ENCODE measurements at regions not wholly inside any gene's neighbourhood (a gene's known extent, or its start where the extent isn't known, plus 50 kb on each side); places are given as distances from the start of the nearest gene placed in this dataset.

DNA sequence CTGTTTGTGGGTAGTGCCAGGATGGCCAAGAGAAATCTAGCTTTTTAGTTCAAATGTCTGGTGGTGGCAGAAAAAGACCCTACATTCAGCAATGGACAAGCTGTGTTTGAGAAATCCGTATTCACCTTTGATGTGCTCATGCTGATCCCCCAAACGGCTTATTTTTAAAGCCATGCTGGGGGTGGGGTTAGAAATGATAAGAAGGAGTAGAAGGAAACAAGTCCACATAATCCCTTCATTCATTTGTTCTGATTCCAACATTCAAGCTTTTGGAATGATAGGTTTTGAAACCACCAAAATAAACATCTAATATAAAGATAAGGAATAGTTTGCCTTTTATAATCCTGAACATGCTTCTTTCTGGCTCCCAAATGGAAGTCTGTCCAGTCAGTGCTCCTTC is 92.0 kb upstream of the DKK2 start:
- no CpG with 5 or more reads among the region's 2 CpGs for WGBS (ENCODE audit: insufficient coverage)
- Histone ChIP-seq H2AFZ (ENCODE audit: insufficient read depth, low read depth, low read length, poor library complexity, severe bottlenecking) (no peak overlapping the region), H3K4me1 (ENCODE audit: control insufficient read depth in 1 of 2, insufficient read depth in 2 of 2, low read length in 2 of 2) (no peaks in the 10 kb centered on the region)

DNA sequence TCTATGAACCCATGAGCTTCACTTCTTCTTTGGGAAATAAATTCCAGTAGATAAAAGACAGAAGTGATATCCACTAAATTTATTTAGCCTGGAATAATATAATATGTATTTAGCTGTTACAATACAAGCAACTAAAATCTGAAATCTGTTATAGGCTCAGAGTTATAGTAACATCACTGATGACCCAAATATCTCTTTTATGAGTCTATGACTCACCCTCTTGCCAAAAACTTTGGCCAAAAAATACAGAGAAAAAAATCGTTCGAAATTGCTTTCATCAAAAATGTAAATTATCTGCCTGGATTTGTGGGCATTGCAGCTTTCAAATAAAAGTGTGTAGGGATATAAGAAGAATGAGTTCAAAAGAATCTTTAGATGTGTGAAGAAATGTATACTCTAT is 89.4 kb upstream of the DKK2 start:
- Mint-ChIP-seq H3K4me3 (no peak overlapping the region), H3K36me3 (no peaks in the 10 kb centered on the region), H3K4me1 (no peaks in the 10 kb centered on the region), H3K27ac (no peak overlapping the region), H3K9me3 (peaks cover 0 to 3% (median 0%) of the 10 kb centered on the region in 7 donors), H3K27me3 (ENCODE audit: low read depth in 3 of 3) (peaks cover 0 to 4% (median 0%) of the 10 kb centered on the region in 3 donors)
- Histone ChIP-seq H3K9me3 (replicated peaks in 1 of 2; ENCODE audit: control insufficient read depth in 1 of 2, insufficient read depth in 1 of 2, low read length in 2 of 2) (no peaks in the 10 kb centered on the region), H3K9ac (ENCODE audit: insufficient read depth, low read length, poor library complexity, severe bottlenecking) (no peak overlapping the region), H3K36me3 (replicated peaks in 1 of 2; ENCODE audit: control insufficient read depth in 1 of 2, insufficient read depth in 2 of 2, low read length in 2 of 2) (no peaks in the 10 kb centered on the region), H3K4me3 (replicated peaks in 1 of 3; ENCODE audit: low read depth in 2 of 3, low read length in 3 of 3) (no peak overlapping the region), H3K27ac (ENCODE audit: low read depth in 1 of 2, low read length in 2 of 2) (no peak overlapping the region), H3K4me2 (replicated peaks; ENCODE audit: extremely low read depth, low read length, poor library complexity, severe bottlenecking) (no peak overlapping the region), H3K79me2 (ENCODE audit: insufficient read depth, low read length) (no peaks in the 10 kb centered on the region), H3K27me3 (ENCODE audit: control insufficient read depth in 2 of 2, insufficient read depth in 2 of 2, low read length in 2 of 2) (no peaks in the 10 kb centered on the region), H2AFZ (ENCODE audit: insufficient read depth, low read depth, low read length, poor library complexity, severe bottlenecking) (no peak overlapping the region), H3K4me1 (ENCODE audit: control insufficient read depth in 1 of 2, insufficient read depth in 2 of 2, low read length in 2 of 2) (no peaks in the 10 kb centered on the region), H4K20me1 (ENCODE audit: insufficient read depth, low read length) (no peaks in the 10 kb centered on the region)
- TF ChIP-seq, protein P1, sequence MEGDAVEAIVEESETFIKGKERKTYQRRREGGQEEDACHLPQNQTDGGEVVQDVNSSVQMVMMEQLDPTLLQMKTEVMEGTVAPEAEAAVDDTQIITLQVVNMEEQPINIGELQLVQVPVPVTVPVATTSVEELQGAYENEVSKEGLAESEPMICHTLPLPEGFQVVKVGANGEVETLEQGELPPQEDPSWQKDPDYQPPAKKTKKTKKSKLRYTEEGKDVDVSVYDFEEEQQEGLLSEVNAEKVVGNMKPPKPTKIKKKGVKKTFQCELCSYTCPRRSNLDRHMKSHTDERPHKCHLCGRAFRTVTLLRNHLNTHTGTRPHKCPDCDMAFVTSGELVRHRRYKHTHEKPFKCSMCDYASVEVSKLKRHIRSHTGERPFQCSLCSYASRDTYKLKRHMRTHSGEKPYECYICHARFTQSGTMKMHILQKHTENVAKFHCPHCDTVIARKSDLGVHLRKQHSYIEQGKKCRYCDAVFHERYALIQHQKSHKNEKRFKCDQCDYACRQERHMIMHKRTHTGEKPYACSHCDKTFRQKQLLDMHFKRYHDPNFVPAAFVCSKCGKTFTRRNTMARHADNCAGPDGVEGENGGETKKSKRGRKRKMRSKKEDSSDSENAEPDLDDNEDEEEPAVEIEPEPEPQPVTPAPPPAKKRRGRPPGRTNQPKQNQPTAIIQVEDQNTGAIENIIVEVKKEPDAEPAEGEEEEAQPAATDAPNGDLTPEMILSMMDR (IDR thresholded peaks at IDR 0.05): no peak
- no peak for DNase-seq
- intact Hi-C loops (cut with micrococcal nuclease): no loop called here
- no CpG with 5 or more reads among the region's 2 CpGs for WGBS (ENCODE audit: insufficient coverage)

More for the DNA sequence above, 92.0 kb upstream of the DKK2 start:
- Histone ChIP-seq H4K20me1 (ENCODE audit: insufficient read depth, low read length) (no peaks in the 10 kb centered on the region), H3K4me2 (replicated peaks; ENCODE audit: extremely low read depth, low read length, poor library complexity, severe bottlenecking) (no peak overlapping the region), H3K4me3 (replicated peaks in 1 of 3; ENCODE audit: low read depth in 2 of 3, low read length in 3 of 3) (no peak overlapping the region), H3K9ac (ENCODE audit: insufficient read depth, low read length, poor library complexity, severe bottlenecking) (no peak overlapping the region), H3K27ac (ENCODE audit: low read depth in 1 of 2, low read length in 2 of 2) (no peak overlapping the region), H3K79me2 (ENCODE audit: insufficient read depth, low read length) (no peaks in the 10 kb centered on the region), H3K9me3 (replicated peaks in 1 of 2; ENCODE audit: control insufficient read depth in 1 of 2, insufficient read depth in 1 of 2, low read length in 2 of 2) (no peaks in the 10 kb centered on the region), H3K36me3 (replicated peaks in 1 of 2; ENCODE audit: control insufficient read depth in 1 of 2, insufficient read depth in 2 of 2, low read length in 2 of 2) (no peaks in the 10 kb centered on the region), H3K27me3 (ENCODE audit: control insufficient read depth in 2 of 2, insufficient read depth in 2 of 2, low read length in 2 of 2) (no peaks in the 10 kb centered on the region)
- no peak for DNase-seq
- Mint-ChIP-seq H3K9me3 (peaks cover 0 to 3% (median 0%) of the 10 kb centered on the region in 7 donors), H3K36me3 (no peaks in the 10 kb centered on the region), H3K4me1 (no peaks in the 10 kb centered on the region), H3K27me3 (ENCODE audit: low read depth in 3 of 3) (peaks cover 0 to 2% (median 0%) of the 10 kb centered on the region in 3 donors), H3K4me3 (no peak overlapping the region), H3K27ac (no peak overlapping the region)
- intact Hi-C loops (cut with micrococcal nuclease): no loop called here
- TF ChIP-seq, protein P1 (IDR thresholded peaks at IDR 0.05): no peak
